OCI-LY3 (cell line): ENCODE measurements at regions not wholly inside any gene's neighbourhood (a gene's known extent, or its start where the extent isn't known, plus 50 kb on each side); places are given as distances from the start of the nearest gene placed in this dataset.
A peak's percentile ranks its signal among the peaks of the same experiment; 100 is the strongest.

Source experiments
- H2AFZ ChIP-seq: fragments of 200-600, 300-600 bp; shearing (Covaris generic); 2 replicates; pipeline ENCODE4 v1.6.0; 2014; ENCODE audit warnings: antibody characterized with exemption, low read depth, low read length
- H3K27ac ChIP-seq: fragments of 200-600, 300-600 bp; sonication (generic); 2 replicates; pipeline ENCODE4 v1.5.1; 2014; ENCODE audit warnings: mild to moderate bottlenecking, low read length, moderate library complexity, mixed read lengths
- H3K27me3 ChIP-seq: fragments of 200-600, 300-600 bp; sonication (generic); 2 replicates; pipeline ENCODE4 v1.6.1; 2014; ENCODE audit warnings: low read depth, low read length, mixed read lengths
- H3K36me3 ChIP-seq: fragments of 200-600, 300-600 bp; sonication (generic); replicated peaks from 2 replicates; pipeline ENCODE3; 2014; ENCODE audit warnings: low read depth, low read length, mixed read lengths
- H3K4me1 ChIP-seq: fragments of 300-600, 200-600 bp; sonication (generic); 2 replicates; pipeline ENCODE4 v1.6.1; 2014; ENCODE audit warnings: low read length, mixed read lengths
- H3K4me2 ChIP-seq: fragments of 200-600, 300-600 bp; sonication (generic); 2 replicates; pipeline ENCODE4 v1.6.1; 2014; ENCODE audit warnings: low read length, mixed read lengths
- H3K4me3 ChIP-seq: fragments of 300-600, 200-600 bp; sonication (generic); 2 replicates; pipeline ENCODE4 v1.5.1; 2014; ENCODE audit warnings: antibody characterized with exemption, mild to moderate bottlenecking, low read length, moderate library complexity
- H3K79me2 ChIP-seq: fragments of 300-600, 200-600 bp; shearing (Covaris generic); 2 replicates; pipeline ENCODE4 v1.6.1; 2014; ENCODE audit warnings: mild to moderate bottlenecking, low read length, mixed read lengths
- H3K9ac ChIP-seq: fragments of 300-600, 200-600 bp; shearing (Covaris generic); 2 replicates; pipeline ENCODE4 v1.6.0; 2014; ENCODE audit warnings: mild to moderate bottlenecking, low read length, moderate library complexity
- H3K9me3 ChIP-seq: fragments of 200-600, 300-600 bp; shearing (Covaris generic); 2 replicates; pipeline ENCODE4 v1.6.1; 2014; ENCODE audit warnings: low read length, mixed read lengths; ENCODE audit not compliant: insufficient read depth
- H4K20me1 ChIP-seq: fragments of 200-600, 300-600 bp; sonication (generic); 2 replicates; pipeline ENCODE4 v1.6.1; 2016; ENCODE audit warnings: low read length, mixed read lengths; ENCODE audit not compliant: insufficient read depth
- CTCF ChIP-seq: fragments of 200-600, 300-600 bp; sonication (generic); IDR thresholded peaks from 2 replicates; pipeline ENCODE4 v1.5.1; 2014; ENCODE audit warnings: antibody characterized with exemption, low read length, low read depth
- EZH2phosphoT487 ChIP-seq: fragments of 200-600 bp; shearing (Covaris generic); IDR thresholded peaks from 2 replicates; pipeline ENCODE4 v1.6.1; 2018; ENCODE audit warnings: antibody characterized with exemption, mixed run types, low read depth

GRCh38 chr11:106152013-106152412 is 74.6 kb downstream of the AASDHPPT start:
- Histone ChIP-seq H3K9ac (no peak overlapping the region), H3K79me2 (no peaks in the 10 kb centered on the region), H4K20me1 (no peaks in the 10 kb centered on the region), H3K36me3 (no peaks in the 10 kb centered on the region), H3K9me3 (no peaks in the 10 kb centered on the region), H3K27ac (no peak overlapping the region), H3K27me3 (no peaks in the 10 kb centered on the region), H2AFZ (no peak overlapping the region), H3K4me3 (no peak overlapping the region), H3K4me1 (no peaks in the 10 kb centered on the region), H3K4me2 (no peak overlapping the region)
- TF ChIP-seq EZH2phosphoT487 = no peak
- TF ChIP-seq CTCF = no peak; the same call in 1 of the 2 replicates

DNA sequence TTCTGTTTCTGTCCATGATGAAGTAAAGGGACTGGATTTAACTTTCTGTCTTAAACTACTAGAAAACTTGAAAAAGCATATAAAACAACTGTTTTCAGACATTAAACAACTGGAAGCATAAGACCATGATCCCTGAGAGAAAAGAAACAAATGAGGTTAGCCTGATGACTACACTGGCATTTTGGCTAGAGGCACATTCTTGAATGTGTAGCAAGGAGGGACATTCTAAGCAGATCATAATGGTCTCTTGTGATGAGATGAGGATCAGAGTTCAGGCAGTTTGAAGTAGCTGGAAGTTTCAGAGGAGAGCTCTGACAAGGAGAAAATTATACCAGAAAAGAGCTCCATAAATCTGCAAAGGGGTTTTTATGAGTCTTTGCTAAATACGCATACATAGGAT is 75.4 kb downstream of the AASDHPPT start:
- Histone ChIP-seq H3K4me2 (no peak overlapping the region), H3K27ac (no peak overlapping the region), H3K9ac (no peak overlapping the region), H3K4me3 (no peak overlapping the region), H3K27me3 (no peaks in the 10 kb centered on the region), H3K36me3 (no peaks in the 10 kb centered on the region), H3K79me2 (no peaks in the 10 kb centered on the region), H2AFZ (no peak overlapping the region), H3K4me1 (no peaks in the 10 kb centered on the region), H4K20me1 (no peaks in the 10 kb centered on the region), H3K9me3 (no peaks in the 10 kb centered on the region)
- TF ChIP-seq EZH2phosphoT487 = no peak
- no peak for TF ChIP-seq CTCF

GRCh38 chr11:106156290-106156937 is 79.0 kb downstream of the AASDHPPT start:
- Histone ChIP-seq H3K79me2 (no peaks in the 10 kb centered on the region), H4K20me1 (no peaks in the 10 kb centered on the region), H3K27ac (no peak overlapping the region), H3K4me1 (no peaks in the 10 kb centered on the region), H3K4me3 (no peak overlapping the region), H3K9ac (no peak overlapping the region), H2AFZ (0 out of 2 replicates have a peak overlapping the region, but pooled peaks have one; percentile 1), H3K36me3 (no peaks in the 10 kb centered on the region), H3K27me3 (no peaks in the 10 kb centered on the region), H3K9me3 (no peaks in the 10 kb centered on the region), H3K4me2 (no peak overlapping the region)
- TF ChIP-seq CTCF = peak; percentile 45; the same call in 1 of the 2 replicates
- no peak for TF ChIP-seq EZH2phosphoT487

DNA sequence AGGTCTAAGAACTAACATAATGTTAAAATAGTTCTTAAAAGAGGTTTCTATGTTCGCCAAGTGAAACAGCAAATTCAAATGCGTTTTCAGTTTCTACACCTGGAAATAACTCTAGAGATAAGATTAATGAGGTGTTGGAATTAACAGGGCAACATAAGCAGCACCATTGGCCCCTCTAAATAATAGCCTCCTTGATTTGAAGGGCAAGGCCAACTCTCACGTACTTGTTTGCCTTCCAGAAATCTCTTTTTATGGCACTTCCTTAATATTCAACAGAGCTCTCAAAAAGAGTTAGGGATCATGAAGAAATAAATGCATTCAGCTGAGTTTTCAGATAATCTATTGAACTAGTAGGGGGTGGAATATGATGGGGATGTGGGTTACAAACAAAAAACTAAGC is 80.9 kb downstream of the AASDHPPT start:
- H4K20me1 ChIP-seq = no peaks in the 10 kb centered on the region
- no peaks in the 10 kb centered on the region for H3K36me3 ChIP-seq
- no peak overlapping the region for H3K4me3 ChIP-seq
- TF ChIP-seq CTCF (no peak), EZH2phosphoT487 (no peak)
- H3K27ac ChIP-seq = no peak overlapping the region
- H3K9me3 ChIP-seq = no peaks in the 10 kb centered on the region
- no peak overlapping the region for H3K9ac ChIP-seq
- H3K79me2 ChIP-seq = no peaks in the 10 kb centered on the region
- no peak overlapping the region for H3K4me2 ChIP-seq
- no peak overlapping the region for H2AFZ ChIP-seq
- no peaks in the 10 kb centered on the region for H3K27me3 ChIP-seq
- no peaks in the 10 kb centered on the region for H3K4me1 ChIP-seq
